ENCODE measurements at regions not wholly inside any gene's neighbourhood (a gene's known extent, or its start where the extent isn't known, plus 50 kb on each side); places are given as distances from the start of the nearest gene placed in this dataset.

DNA sequence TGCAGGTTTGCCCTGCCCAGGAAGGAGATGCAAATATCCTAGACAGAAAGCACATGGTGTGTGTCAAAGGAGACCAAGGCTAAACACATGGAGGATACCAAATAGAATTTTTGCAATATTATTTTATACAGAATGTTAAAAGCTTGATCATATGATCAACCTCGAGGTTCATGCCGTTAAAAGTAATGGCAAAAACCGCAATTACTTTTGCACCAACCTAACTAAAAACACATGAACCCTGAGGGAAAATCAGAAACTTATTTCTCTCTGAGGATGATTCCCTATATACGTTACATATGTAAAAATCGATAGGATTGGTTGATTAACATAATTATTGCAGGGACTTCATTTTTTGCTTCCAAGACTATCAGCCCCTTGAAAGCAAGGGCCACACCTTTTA, 88.1 kb downstream of the MZT1 start:
- Mint-ChIP-seq H3K9me3 (no peaks in the 10 kb centered on the region), H3K4me3 (no peak overlapping the region), H3K36me3 (ENCODE audit: low read depth) (no peaks in the 10 kb centered on the region), H3K4me1 (no peaks in the 10 kb centered on the region), H3K27me3 (ENCODE audit: low read depth) (no peaks in the 10 kb centered on the region), H3K27ac (ENCODE audit: unreplicated experiment) (no peak overlapping the region)
- TF ChIP-seq CTCF (conservative IDR thresholded peaks at IDR 0.05): no peak
- DNase-seq (ENCODE audit: low read depth, low spot score): no peak

- DNase-seq (ENCODE audit: low read depth, low spot score): no peak
- Mint-ChIP-seq H3K4me3 (no peak overlapping the region), H3K36me3 (ENCODE audit: low read depth) (no peaks in the 10 kb centered on the region), H3K9me3 (no peaks in the 10 kb centered on the region), H3K27ac (ENCODE audit: unreplicated experiment) (no peak overlapping the region), H3K4me1 (no peaks in the 10 kb centered on the region), H3K27me3 (ENCODE audit: low read depth) (no peaks in the 10 kb centered on the region)
- TF ChIP-seq CTCF (conservative IDR thresholded peaks at IDR 0.05): no peak
Measured at GRCh38 chr13:72638059-72638815, 89.2 kb downstream of the MZT1 start.

DNA sequence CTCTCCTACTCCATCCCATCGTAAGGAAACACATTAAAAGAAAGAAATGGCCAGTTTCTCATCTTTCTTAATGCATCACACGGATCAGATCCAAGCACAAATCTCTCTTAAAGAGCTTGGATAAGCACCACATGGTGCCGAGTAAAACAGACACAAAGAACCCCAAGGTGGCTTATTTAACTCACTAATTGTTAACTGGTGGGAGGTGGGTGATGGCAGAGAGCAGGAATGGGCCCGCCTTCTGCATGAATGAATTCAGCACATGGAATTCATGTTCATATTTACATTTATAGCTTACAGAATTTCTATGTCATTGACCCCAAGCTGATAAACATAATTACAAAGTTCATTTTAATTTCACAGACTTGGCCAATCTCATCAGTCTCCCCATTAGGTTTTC, 89.9 kb downstream of the MZT1 start:
- H3K27me3 Mint-ChIP-seq (ENCODE audit: low read depth): no peaks in the 10 kb centered on the region
- DNase-seq (ENCODE audit: low read depth, low spot score): no peak
- H3K27ac Mint-ChIP-seq (ENCODE audit: unreplicated experiment): no peak overlapping the region
- no peak for TF ChIP-seq CTCF (conservative IDR thresholded peaks at IDR 0.05)
- no peaks in the 10 kb centered on the region for H3K36me3 Mint-ChIP-seq (ENCODE audit: low read depth)
- no peaks in the 10 kb centered on the region for H3K9me3 Mint-ChIP-seq
- no peak overlapping the region for H3K4me3 Mint-ChIP-seq
- no peaks in the 10 kb centered on the region for H3K4me1 Mint-ChIP-seq

DNA sequence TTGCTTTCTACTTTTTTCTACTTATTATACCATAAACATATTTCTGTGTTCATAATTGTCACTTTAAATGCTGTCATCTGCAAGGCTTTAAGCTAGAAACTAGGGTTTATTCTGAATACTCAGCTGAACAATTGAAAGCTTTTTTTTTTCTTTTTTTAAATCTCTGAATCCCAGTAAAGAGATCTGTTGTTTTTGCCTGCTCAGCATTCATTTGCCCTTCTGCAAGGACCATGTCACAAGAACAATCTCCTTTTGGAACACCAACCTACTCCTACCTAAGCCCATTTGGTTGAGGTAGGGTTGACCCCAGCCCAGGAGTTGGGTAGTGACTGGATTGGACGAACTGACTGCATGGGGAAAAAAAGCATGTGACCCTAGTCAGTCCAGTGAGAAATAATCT, 92.6 kb downstream of the MZT1 start:
- Mint-ChIP-seq H3K36me3 (ENCODE audit: low read depth) (no peaks in the 10 kb centered on the region), H3K4me1 (no peaks in the 10 kb centered on the region), H3K9me3 (peaks cover 9% of the 10 kb centered on the region), H3K27ac (ENCODE audit: unreplicated experiment) (no peak overlapping the region), H3K4me3 (no peak overlapping the region), H3K27me3 (ENCODE audit: low read depth) (no peaks in the 10 kb centered on the region)
- no peak for DNase-seq (ENCODE audit: low read depth, low spot score)
- no peak for TF ChIP-seq CTCF (conservative IDR thresholded peaks at IDR 0.05)

- Mint-ChIP-seq H3K27me3 (ENCODE audit: low read depth) (no peaks in the 10 kb centered on the region), H3K4me3 (no peak overlapping the region), H3K36me3 (ENCODE audit: low read depth) (no peaks in the 10 kb centered on the region), H3K27ac (ENCODE audit: unreplicated experiment) (no peak overlapping the region), H3K9me3 (peaks cover 2% of the 10 kb centered on the region), H3K4me1 (no peaks in the 10 kb centered on the region)
- no peak for DNase-seq (ENCODE audit: low read depth, low spot score)
- no peak for TF ChIP-seq CTCF (conservative IDR thresholded peaks at IDR 0.05)
Measured at GRCh38 chr13:72622546-72622945, 104.9 kb downstream of the MZT1 start.
